ENCODE measurements at regions not wholly inside any gene's neighbourhood (a gene's known extent, or its start where the extent isn't known, plus 50 kb on each side); places are given as distances from the start of the nearest gene placed in this dataset.

- TF ChIP-seq CTCF (conservative IDR thresholded peaks at IDR 0.05; ENCODE audit: low read depth, low read length) (no peak), EZH2 (IDR thresholded peaks at IDR 0.05; ENCODE audit: low read length, unreplicated experiment) (no peak)
These were observed 76.6 kb upstream of the HSF2 start for GRCh38 chr6:122322824-122323223.

All from PC-3 (cell line).